Stimulated activated CD4-positive, alpha-beta T cell treated with anti-CD3 and anti-CD28 coated beads, Interleukin-15, amount 100 ng/mL, for 1 hour (primary cell): ENCODE measurements at regions not wholly inside any gene's neighbourhood (a gene's known extent, or its start where the extent isn't known, plus 50 kb on each side); places are given as distances from the start of the nearest gene placed in this dataset.

Source experiments
- DNase-seq, 2 donors: peaks; one replicate each; pipeline ENCODE4 v3.0.0-alpha.2; 2020; ENCODE audit warnings: low read depth in 1 of 2, low spot score in 1 of 2

DNA sequence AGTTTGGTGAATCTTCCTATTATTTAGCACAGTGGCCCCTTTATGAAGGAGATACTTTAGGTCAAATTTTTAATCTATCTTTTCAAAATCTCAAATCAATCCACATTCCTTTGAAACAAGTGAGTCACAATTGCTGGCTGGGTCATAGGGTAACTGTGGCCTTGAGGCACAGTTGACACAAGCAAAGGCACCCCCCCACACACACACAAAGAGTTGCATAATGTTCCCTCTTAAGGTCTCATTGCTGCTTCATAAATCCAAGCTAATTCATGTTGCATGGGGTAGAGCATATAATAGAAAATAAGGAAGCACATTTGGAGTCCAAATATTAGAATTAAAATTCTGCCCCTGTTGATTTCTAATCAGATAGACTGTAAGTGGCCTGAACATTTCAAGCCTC, 171.5 kb downstream of the DLEU7 start:
- no peak for DNase-seq

DNA sequence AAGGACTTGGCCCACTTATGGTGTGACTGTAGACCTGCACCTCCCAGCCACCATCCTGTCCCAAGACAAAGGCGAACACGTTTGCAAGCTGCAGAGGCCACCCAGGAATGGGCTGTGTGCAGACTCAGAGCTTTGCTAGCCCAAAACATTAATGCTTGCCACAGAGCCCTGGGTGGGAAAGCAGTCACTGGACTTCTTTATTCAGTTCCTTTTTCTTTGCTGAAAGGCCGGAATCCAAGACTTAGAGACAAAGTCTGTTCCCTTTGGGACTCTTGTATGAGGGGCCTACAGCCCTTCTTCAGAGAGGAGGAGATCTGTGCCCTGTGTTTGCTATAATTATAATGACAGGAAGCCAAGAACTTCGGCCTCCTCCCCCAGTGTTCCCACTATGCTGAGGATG, 167.8 kb downstream of the DLEU7 start:
- no peak for DNase-seq

DNA sequence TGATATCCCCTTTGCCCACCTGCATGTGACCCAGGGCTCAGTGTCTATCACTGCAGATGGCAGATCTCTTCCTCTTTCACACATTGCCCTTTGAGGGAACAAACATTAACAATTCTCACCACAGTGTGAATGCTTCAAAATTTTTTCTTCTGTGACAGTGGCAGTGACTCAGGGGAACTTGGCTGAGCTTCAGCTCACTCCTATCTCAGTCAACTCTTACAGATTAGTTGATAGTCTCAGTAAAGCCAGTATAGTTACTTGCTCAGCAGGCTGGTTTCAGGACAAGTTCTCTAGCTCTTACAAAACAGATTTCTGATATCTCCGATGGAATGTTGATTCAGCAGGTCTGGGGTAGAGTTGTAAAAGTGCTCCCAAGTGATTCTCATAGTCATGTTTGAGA, 166.9 kb downstream of the DLEU7 start:
- no peak for DNase-seq

DNA sequence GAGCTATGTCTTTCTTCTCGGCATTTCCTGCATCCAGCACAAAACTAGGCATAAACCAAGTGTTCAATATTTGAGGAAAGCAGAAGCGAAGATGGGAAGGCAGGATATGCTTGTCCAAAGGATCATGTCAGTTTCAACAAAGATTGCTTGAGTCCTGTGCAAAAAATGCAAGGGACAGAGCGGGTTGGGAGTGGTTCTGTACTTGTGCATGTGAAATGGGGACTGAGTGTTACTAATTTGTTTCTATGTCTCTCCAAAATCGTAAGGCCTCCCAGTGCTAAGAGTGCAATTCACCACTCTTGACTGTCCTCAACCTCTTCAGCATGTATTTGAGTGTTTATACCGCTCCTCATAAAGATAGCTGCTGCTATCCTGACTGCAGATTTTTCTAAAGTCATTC, 166.2 kb downstream of the DLEU7 start:
- DNase-seq, result no peak

DNA sequence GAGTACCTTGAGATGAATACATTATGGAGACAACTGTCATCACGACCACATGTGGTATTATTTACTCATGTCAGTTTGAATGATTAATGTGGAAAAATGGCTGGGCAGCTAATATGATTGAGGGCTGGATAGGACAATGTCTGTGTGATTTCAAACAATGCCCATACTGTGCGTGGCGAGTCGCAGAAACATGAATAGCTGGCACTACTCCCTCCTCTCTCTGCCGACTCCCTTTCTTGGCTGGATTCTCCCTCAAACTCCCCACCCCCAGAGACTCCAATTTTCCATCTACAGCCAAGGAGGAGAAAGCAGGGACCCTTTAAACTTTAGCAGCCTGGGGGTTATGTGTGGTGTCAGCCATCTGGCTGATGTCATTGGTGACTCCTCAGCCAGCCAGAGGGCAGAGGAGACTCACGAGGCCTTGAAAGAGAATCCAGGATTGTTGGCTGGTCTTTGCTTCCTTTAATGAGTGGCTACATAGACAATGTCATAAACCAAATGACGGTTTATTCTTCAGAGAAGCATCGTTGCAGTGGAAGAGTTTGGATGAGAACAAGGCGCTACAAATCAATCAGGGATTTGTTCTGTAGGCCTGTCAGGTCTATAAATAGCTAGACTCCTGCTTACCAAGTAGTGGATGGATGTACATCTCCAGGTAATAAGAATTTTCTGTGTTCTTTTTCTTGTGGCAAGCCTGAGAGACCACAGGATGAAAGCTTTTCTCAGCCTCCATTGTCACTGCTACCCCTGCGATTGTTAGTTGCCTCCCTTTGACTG, 165.6 kb downstream of the DLEU7 start:
- no peak for DNase-seq

DNA sequence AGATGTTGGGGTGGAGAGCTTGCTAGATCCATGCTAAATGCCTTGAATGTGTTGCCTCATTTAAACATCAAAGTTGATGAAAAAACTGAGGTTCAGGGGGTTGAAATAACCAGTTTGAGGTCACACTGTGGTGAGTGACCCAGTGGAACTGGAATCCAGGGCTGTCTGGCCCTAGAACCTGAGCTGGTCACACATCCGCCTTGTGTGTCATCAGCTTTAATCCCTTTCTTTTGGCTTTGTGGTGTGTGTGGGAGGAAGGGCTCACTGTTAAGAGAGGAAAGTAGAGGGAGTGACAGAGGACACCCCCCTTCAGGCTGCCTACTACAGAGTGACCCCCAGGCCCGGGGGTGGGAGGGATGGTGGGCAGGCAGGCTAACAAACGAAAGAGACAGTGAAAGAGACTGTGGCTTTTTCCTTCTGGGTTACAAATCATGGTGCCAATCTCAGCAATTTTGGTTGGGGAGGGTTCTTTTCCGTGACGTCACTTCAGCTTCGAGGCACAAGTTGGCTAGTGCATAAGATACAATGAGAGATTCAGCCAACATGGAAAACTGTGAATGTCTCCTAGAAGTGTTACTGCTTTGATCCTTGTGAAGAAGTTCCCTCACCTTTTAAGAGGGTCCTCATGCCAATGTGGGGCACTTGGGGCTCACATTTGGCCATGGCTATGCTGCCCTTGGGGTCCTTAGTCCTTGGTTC, 164.9 kb downstream of the DLEU7 start:
- no peak for DNase-seq

DNA sequence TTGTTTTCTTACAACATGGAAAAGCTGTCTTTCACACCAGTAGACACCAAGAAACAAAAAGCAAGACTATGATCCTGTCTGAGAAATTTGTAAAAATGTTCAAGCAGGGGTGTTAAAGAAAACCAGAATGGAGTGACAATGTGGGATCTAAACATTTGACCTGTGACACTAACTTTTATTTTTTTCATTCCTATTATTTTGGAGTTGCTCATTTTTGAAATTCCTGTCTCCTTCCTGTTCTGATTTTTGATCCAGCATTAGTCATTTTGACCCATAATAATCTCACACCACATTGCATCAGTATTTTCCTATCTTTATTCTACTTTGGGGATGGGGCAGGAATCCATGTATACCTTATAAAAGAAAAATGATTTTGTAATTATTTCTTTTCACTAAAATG, 164.2 kb downstream of the DLEU7 start:
- no peak for DNase-seq

DNA sequence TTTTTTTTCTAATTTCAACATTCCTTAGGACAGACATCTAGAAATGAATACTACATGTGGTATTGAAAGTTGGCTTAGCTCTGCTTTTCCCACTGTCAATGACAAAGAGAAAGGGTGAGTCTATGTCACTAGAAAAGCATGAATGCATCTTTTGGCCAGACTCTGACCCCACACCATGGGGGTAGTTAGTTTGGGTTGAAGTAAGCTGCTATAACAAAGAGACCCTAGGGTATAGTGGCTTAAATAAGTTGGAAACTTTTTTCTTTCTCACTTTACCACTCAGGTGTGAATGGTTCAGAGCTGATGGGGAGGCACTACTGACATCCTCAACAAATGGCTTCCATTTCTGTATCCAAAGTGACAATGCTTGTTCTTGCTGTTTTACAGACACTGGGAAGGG, 161.5 kb downstream of the DLEU7 start:
- DNase-seq, result no peak

DNA sequence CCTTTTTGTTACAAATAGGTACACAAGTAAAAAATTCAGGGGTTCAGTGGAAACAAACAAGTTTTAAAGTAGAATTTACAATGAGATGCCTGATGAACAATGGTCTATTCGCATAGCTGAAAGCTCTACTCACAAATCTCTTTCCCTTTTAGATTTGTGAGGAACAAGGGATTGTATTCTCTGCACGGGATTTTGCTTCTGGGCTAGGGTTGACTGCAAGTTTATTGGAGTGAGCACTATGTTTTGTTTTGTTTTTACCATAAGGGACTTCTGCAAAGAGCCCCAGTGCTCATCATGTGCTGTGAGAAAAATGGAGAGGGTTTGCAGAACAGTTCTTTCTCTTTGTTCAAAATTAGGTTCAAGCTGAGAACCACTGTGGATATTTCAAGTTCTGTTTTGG, 160.5 kb downstream of the DLEU7 start:
- no peak for DNase-seq

DNA sequence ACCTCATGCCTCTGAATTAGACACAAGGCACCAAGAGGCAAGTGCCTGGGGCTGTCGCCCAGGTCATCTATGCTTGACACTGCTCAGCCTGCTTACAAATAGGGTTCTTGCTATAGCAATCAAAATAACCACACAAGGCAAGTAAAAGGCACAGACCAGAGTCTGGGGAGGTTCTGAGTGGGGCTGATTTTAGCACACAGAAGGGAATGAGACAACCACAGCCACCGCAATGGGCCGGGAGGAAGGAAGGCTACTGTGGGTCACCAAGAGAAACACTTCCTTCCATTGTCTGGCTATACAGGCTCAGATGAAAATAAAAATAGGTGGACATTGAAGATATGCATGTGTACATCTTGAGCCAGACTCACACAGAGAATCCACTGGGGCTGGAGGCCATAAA, 159.1 kb downstream of the DLEU7 start:
- DNase-seq, result no peak

DNA sequence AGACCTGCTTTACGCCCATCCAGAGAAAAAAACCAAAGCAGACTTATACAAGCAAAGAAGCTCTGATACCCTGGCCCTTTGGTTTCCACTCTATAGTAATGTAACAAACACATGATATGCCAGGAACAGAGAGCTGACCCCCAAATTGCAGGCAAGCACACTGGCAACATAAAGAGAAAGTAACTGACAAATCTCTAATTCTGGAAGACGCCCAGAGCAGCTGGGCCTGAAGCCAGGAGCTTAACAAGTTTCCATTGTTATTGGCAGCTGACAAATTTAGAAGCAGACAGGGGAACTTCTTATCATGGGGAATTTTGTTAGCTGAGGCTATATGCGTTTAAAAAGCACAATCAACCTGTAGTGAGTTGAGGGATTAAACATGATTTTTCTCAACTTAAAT, 158.0 kb downstream of the DLEU7 start:
- no peak for DNase-seq

DNA sequence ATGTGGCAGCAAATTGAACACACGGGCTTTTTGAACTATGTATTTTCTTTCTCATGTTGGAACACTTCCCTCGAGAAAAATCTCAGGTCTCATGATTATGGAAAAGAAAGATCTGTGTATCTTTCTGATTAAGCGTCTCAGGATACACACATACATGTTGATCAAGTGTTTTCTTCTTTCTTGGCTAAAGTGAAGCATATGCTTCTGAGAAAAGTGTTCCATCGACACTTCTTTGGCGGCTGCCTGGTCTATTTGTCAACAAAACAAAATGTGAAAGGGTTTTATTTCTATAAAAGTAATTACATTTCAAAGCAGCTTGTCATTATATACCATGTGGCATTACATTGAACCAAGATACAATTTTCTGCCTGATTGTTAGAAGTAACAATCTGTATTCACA, 157.5 kb downstream of the DLEU7 start:
- no peak for DNase-seq

DNA sequence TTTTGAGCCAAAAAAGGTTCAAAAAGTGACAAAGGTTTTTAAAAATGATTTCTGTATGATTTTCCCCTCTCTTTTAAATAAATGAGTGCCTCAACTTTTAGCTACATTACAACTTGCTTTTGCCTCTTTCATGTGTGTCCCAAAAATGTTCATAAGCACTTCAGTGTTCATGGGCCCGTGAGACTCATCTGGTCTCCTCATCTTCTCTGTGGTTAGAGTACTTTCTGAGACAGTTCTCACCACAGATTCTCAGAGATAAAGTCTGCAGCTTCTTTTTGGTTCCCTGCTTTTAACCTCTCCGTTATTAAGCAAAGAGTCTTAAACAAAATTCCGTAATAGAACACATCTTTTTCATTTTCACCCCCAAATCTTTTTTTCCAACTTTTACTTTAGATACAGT, 156.9 kb downstream of the DLEU7 start:
- DNase-seq, result no peak

DNA sequence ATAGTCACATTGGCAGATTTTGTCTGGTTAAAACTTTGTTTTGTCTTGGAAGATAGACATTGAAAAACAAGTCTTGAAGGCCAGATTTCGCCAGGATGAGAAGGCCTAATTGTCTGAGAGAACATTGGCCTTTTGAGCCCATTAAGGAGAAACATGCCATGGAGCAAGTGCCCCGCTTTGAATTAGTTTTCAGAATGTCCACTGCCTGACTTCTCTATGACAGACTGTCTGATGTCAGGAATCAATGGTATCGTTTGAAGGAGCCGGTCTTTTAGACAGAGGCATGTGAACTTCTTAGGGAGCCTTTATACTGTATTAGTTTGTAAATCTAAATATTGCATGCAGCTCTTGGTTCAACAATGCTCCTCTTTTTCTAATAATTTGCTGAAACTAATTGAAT, 155.9 kb downstream of the DLEU7 start:
- DNase-seq, result no peak

DNA sequence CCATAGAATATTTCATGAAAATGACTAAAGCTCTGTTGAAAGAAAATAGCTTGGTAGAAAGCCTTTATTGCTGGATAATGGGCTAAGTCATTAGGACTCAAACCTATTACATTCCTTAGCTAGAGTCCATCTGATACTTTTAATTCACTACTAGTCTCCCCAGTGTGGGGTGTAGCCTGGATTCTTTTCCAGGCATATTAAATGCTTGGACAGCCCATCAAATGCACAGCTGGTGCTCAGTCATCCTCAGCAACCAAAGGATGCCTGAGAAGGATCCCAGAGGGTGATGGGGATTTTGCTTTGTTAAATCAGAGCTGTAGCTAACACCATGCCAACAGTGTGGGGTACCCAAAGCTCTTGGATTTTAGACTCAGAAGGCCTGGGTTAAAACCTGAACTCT, 153.5 kb downstream of the DLEU7 start:
- DNase-seq, result no peak

DNA sequence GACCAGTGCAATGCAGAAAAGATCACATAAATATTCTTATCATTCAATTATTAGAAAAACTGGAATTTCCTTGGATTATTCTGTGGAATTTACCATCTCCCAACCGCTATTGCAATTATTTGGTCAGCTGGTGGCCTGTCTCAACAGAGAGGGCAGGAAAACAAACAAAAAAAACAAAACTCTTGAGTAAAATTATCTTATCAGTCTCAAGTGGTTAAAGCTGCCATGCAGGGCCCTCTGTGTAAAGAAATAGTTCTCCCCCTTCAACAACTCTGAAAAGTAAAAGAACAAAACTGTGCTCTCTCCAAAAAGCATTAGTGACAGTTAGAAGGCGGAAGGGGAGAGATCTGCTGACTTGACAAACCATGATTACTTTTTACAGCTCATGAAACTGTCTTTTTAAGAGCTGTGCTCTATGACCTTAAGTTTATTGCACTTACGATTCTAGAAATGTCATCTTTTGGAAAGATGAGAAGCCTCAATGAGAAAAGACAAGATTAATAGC, 152.3 kb downstream of the DLEU7 start:
- no peak for DNase-seq

DNA sequence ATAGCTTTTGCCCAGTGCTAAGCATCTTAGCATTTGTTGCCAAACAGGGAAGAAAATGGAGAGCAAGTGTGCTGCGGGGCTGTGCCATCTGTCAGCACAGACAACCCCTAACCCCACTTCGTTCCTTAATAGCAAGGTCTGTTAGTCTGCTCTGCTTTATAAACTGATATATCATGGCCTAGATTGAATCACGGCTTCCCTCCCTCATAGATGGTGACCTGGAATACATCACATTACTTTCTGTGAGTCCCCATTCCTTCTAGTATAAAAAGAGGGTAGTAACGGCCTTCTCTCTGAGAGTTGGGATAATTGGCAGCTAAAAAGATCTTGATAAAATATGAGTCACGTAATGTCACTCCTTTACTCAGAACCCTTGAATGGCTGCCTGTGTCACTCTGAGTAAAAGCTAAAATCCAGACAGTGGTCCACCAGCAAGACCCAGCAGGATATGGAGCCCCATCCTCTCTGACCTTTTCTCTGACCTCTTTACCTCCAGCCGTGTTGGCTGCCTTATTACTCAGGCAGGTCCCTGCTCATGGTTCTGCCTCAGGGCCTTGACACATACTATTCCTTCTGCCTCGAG, 151.7 kb downstream of the DLEU7 start:
- no peak for DNase-seq

DNA sequence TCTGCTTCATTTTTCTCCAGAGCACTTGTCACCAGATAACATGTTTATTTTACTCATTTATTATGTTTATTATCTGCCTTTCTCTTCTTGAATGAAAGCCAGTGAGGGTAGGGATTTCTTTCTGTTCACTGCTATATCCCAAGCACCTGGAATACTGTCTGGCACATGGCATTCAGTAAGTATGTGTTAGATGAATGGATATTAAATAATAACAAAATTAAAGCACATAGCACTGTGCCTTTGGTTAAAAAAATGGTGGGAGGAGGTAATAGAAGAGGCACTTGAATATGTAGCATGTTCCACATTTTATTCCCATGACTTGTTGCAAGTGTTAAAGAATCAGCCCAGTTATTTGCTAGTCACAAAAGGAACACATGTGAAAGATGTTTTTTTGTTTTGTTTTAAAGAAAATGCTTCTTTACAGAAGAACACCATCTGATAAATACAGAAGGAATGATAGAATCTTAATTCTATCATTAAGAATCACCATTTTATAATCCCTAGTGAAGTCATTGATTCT, 151.0 kb downstream of the DLEU7 start:
- no peak for DNase-seq

DNA sequence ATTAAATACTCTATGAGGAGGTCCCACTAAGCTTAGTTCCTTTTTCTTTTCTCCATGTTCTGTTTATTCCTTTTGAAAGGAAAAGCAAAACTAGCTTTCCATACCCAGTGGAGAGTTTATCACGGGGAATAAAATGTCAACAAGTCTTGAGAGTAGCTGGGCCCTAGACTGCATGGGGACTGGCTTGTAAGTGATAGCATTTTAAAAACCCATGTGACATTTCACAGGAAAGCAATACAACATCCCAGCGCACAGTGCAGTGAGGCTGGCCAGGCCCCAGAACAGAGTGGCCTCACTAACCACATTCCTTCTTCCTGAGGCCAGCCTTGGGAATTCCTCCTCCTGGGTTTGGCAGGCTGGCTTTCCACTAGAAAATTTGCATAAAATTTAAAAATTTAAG, 149.8 kb downstream of the DLEU7 start:
- DNase-seq, result no peak

DNA sequence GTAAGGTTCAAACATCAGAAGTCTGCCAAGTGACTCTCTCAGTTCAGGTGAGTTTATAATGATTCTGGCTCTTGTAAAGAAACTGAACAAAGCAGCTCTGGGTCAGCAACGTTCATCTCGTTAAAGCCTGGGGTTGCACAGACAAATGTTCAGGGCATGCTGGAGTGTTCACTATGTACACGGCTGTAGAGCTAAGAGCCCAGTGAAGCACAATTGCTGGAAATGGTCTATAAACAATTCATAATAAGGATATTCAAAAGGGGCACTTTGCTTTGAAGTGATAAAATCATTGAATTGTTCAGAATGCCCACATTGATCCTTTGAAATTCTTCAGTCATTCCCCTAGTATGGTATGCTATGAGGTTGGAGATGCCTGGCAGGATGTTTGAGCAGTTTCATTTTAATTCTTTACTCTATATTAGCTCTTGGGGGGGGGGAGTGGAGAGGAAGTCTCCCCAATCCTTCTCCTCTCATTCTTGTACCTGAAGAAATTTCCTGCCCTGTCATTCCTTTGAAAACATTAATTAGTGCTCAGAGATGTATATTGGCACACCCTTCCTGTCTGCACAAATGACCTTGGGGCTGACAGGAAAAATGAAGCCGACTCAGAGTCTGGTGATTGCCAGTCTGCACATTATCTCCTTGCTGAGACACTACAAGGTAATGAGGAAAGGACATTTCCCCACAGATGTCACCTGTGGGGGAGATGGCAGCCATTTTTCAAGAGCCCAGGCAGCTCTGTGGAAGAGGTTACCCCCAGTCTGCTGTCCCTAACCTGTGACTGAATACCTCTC, 145.5 kb downstream of the DLEU7 start:
- no peak for DNase-seq

DNA sequence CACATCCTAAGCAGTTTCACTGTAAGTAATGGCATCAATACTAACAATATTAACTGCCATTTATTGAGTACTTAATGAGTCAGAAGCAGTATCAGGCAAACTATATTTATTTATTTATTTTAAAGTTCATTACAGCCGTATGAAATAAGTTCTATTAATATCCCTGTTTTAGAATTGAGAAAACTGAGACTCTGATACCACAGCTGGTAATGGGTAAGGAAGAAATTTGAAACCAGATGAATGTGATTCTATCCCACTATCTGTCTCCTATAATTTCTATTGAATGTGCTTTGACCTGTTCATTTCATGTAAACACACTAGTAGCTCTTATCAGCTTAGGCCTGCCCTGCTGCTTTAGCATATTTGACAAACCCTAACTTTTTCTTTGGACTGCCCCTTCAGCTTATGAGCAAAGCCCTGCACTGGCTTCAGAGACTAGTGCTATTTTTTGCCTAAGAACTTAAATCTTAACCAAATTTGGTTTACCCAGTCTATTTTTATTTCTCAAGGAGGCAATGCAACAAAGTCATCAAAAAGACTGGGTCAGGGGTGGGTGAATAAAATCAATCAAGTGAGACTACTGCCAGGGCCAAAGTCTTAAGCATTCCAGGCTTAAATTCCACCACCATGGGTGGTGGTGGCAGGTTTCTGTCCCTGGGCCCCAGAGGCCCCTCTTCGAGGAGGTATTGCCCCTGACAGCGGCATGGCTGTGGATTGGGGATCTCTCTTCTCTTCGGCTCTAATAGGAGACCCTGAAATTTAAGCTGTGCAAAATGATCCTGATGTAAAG, 143.4 kb downstream of the DLEU7 start:
- DNase-seq, result no peak
